HepG2 (cell line): ENCODE measurements at regions not wholly inside any gene's neighbourhood (a gene's known extent, or its start where the extent isn't known, plus 50 kb on each side); places are given as distances from the start of the nearest gene placed in this dataset.

ENCODE experiments used
- ATAC-seq: fragments of 200-7000 bp; cut with Tn5 transposase; 3 replicates; pipeline ENCODE4 v1.9.1; 2020; ENCODE audit warnings: mild to moderate bottlenecking, moderate library complexity
- BruUV-seq: library from RNA; stranded (reverse); fragments of 400-500 nt; replicated peaks from 2 replicates; lab custom pipeline; 2021; lab: Mats Ljungman, UMichigan
- CTCF ChIA-PET: fragments of 300-600 bp; formaldehyde crosslinking; extraction: SDS; loops from one replicate; lab custom pipeline; 2021; ENCODE audit warnings: low total read pairs, inconsistent platforms, low intra/inter-chr PET ratio; lab: Yijun Ruan, JAX
- POLR2A ChIA-PET: fragments of 350-600 bp; sonication (Branson Sonifier 250); formaldehyde crosslinking; loops from one replicate; lab custom pipeline; 2020; ENCODE audit warnings: antibody characterized with exemption, inconsistent platforms; lab: Yijun Ruan, JAX
- DNase-seq: peaks from one replicate; pipeline ENCODE4 v3.0.0-alpha.2; 2015; ENCODE audit warnings: low spot score
- FAIRE-seq: peaks from 3 replicates; lab custom pipeline; 2011; peaks lifted over from hg19 to GRCh38; lab: Jason Lieb, UNC
- H2AFZ ChIP-seq: one replicate; pipeline ENCODE4 v1.6.1; 2011; ENCODE audit warnings: low read length, inconsistent platforms
- H3K27ac ChIP-seq: fragments of 300-600 bp; 3 replicates; pipeline ENCODE4 v1.8.0; 2011; ENCODE audit warnings: mixed run types, mild to moderate bottlenecking, mixed read lengths, low read length, inconsistent platforms; ENCODE audit not compliant: insufficient read depth; ENCODE audit errors: extremely low read length
- H3K27me3 ChIP-seq, 2 experiments: fragments of 200-600 bp in 1 of 2; 2 replicates in 1 of 2; 3 replicates in 1 of 2; pipeline versions ENCODE4 v1.6.0 to v1.8.0; 2011; ENCODE audit warnings: low read length in 2 of 2, mild to moderate bottlenecking in 2 of 2, moderate library complexity in 2 of 2, inconsistent platforms in 1 of 2; ENCODE audit not compliant: insufficient read depth in 2 of 2, control insufficient read depth in 1 of 2
- H3K36me3 ChIP-seq, 2 experiments: fragments of 200-600 bp in 1 of 2; replicated peaks in 1 of 2; 2 replicates in 1 of 2; 3 replicates in 1 of 2; pipeline versions ENCODE4 v1.5.1 to v1.8.0; 2011; ENCODE audit warnings: low read length in 2 of 2, inconsistent platforms in 1 of 2; ENCODE audit not compliant: insufficient read depth in 2 of 2, control insufficient read depth in 1 of 2
- H3K4me1 ChIP-seq: 2 replicates; pipeline ENCODE4 v1.5.1; 2012; ENCODE audit warnings: low read length, inconsistent platforms; ENCODE audit not compliant: insufficient read depth
- H3K4me2 ChIP-seq: 2 replicates; pipeline ENCODE4 v1.6.0; 2011; ENCODE audit warnings: low read depth, low read length, inconsistent platforms
- H3K4me3 ChIP-seq, 3 experiments: fragments of 200-600 bp in 1 of 3; sonication (generic), shearing (Covaris generic) in 1 of 3; replicated peaks in 1 of 3; 2 replicates each; pipeline ENCODE4 v1.5.1; 2011 to 2016; ENCODE audit warnings: low read length in 3 of 3, inconsistent platforms in 2 of 3, low read depth in 2 of 3, mild to moderate bottlenecking in 2 of 3, control low read depth in 1 of 3, mixed read lengths in 1 of 3; ENCODE audit not compliant: insufficient read depth in 1 of 3
- H3K79me2 ChIP-seq: one replicate; pipeline ENCODE4 v1.6.1; 2011; ENCODE audit warnings: low read length, inconsistent platforms; ENCODE audit not compliant: insufficient read depth
- H3K9ac ChIP-seq: 2 replicates; pipeline ENCODE4 v1.6.0; 2011; ENCODE audit warnings: mild to moderate bottlenecking, low read depth, low read length, inconsistent platforms; ENCODE audit not compliant: insufficient read depth
- H3K9me3 ChIP-seq: 2 replicates; pipeline ENCODE4 v1.5.1; 2012; ENCODE audit warnings: mild to moderate bottlenecking, low read length
- H4K20me1 ChIP-seq: 2 replicates; pipeline ENCODE4 v1.6.0; 2011; ENCODE audit warnings: inconsistent platforms, mild to moderate bottlenecking, low read length, moderate library complexity; ENCODE audit not compliant: insufficient read depth
- ATF5 ChIP-seq: sonication (generic); formaldehyde crosslinking; IDR thresholded peaks from 2 replicates; pipeline ENCODE4 v1.4.0; 2020; ENCODE audit warnings: mild to moderate bottlenecking, low read depth, missing genetic modification reagents
- BRD4 ChIP-seq: sonication (generic); formaldehyde crosslinking; IDR thresholded peaks from 2 replicates; pipeline ENCODE4 v1.4.0; 2020; ENCODE audit warnings: missing genetic modification reagents
- GATAD1 ChIP-seq: IDR thresholded peaks from 2 replicates; pipeline ENCODE4 v1.6.1; 2016; ENCODE audit warnings: missing genetic modification reagents, missing compliant biosample characterization
- GMEB2 ChIP-seq: IDR thresholded peaks from 2 replicates; pipeline ENCODE4 v1.6.1; 2016; ENCODE audit warnings: missing biosample characterization, missing genetic modification reagents, low read depth
- IRF1 ChIP-seq: sonication (generic); formaldehyde crosslinking; IDR thresholded peaks from 2 replicates; pipeline ENCODE4 v1.4.0; 2020; ENCODE audit warnings: low read depth, mild to moderate bottlenecking, missing genetic modification reagents
- IRF9 ChIP-seq: sonication (generic); formaldehyde crosslinking; IDR thresholded peaks from 2 replicates; pipeline ENCODE4 v1.8.0; 2022; ENCODE audit warnings: missing genetic modification reagents, mild to moderate bottlenecking, borderline replicate concordance
- NR1H2 ChIP-seq: sonication (generic); formaldehyde crosslinking; IDR thresholded peaks from 2 replicates; pipeline ENCODE4 v1.8.1; 2022; ENCODE audit warnings: low read depth, missing genetic modification reagents, borderline replicate concordance
- RFX3 ChIP-seq: IDR thresholded peaks from 2 replicates; pipeline ENCODE4 v1.6.1; 2016; ENCODE audit warnings: missing biosample characterization, missing genetic modification reagents
- TGIF2 ChIP-seq: IDR thresholded peaks from 2 replicates; pipeline ENCODE4 v1.6.1; 2016; ENCODE audit warnings: control low read depth, missing compliant biosample characterization
- TOE1 ChIP-seq: sonication (generic); formaldehyde crosslinking; IDR thresholded peaks from 2 replicates; pipeline ENCODE4 v1.4.0; 2020; ENCODE audit warnings: mild to moderate bottlenecking, missing genetic modification reagents
- ZNF430 ChIP-seq: sonication (generic); formaldehyde crosslinking; IDR thresholded peaks from 2 replicates; pipeline ENCODE4 v1.9.0; 2021; ENCODE audit warnings: mild to moderate bottlenecking, missing genetic modification reagents
- ZNF747 ChIP-seq: sonication (generic); formaldehyde crosslinking; IDR thresholded peaks from 2 replicates; pipeline ENCODE4 v1.8.1; 2023; ENCODE audit warnings: missing genetic modification reagents, mild to moderate bottlenecking, borderline replicate concordance
- whole genome bisulfite sequencing: methylation state at CpG from one replicate; pipeline ENCODE4 v1.1.6; 2017; ENCODE audit warnings: low lambda C conversion rate; 5-methylcytosine and 5-hydroxymethylcytosine counted together
- in situ Hi-C: cut with HindIII; loops from 2 replicates; pipeline ENCODE4 v1.10.0; 2017; ENCODE audit warnings: low pct_unique_long_range_greater_than_20kb; ENCODE audit not compliant: extremely low pct_ligation_motif_present
- intact Hi-C: fragments of 100-400 bp; cut with micrococcal nuclease; formaldehyde crosslinking; loops from one replicate; pipeline ENCODE4 v1.10.0; 2022; ENCODE audit not compliant: unreplicated experiment

GRCh38 chr13:88601949-88602348 is 930.8 kb downstream of the SLITRK5 start:
- H2AFZ ChIP-seq = no peak overlapping the region
- POLR2A ChIA-PET = no interaction called here
- no peaks in the 10 kb centered on the region for H3K36me3 ChIP-seq
- no peaks in the 10 kb centered on the region for H3K27me3 ChIP-seq
- CTCF ChIA-PET = no interaction called here
- no peak overlapping the region for H3K27ac ChIP-seq
- TF ChIP-seq NR1H2 (no peak), RFX3 (no peak), TOE1 (CRISPR knock-in tag) (no peak), TGIF2 (CRISPR knock-in tag) (no peak), GMEB2 (CRISPR knock-in tag) (no peak), ATF5 (no peak), IRF9 (CRISPR knock-in tag) (no peak), IRF1 (CRISPR knock-in tag) (no peak), BRD4 (CRISPR knock-in tag) (no peak), GATAD1 (CRISPR knock-in tag) (no peak), ZNF430 (no peak), ZNF747 (CRISPR knock-in tag) (no peak)
- no peaks in the 10 kb centered on the region for H4K20me1 ChIP-seq
- no peak for FAIRE-seq
- H3K79me2 ChIP-seq = no peaks in the 10 kb centered on the region
- DNase-seq = no peak
- intact Hi-C loops (no loop called here), in situ Hi-C loops (no loop called here)
- peaks cover 46% of the 10 kb centered on the region for H3K9me3 ChIP-seq
- no peak overlapping the region for H3K4me2 ChIP-seq
- no peak for ATAC-seq
- no peak overlapping the region for H3K9ac ChIP-seq
- no peaks in the 10 kb centered on the region for H3K4me1 ChIP-seq
- H3K4me3 ChIP-seq = no peak overlapping the region
- no TSS peak for BruUV-seq
- WGBS = 2% methylated on average over 2 of the region's 2 CpGs
